Ishikawa (cell line): ENCODE measurements at regions not wholly inside any gene's neighbourhood (a gene's known extent, or its start where the extent isn't known, plus 50 kb on each side); places are given as distances from the start of the nearest gene placed in this dataset.

Experiments
- CREB1 ChIP-seq: IDR thresholded peaks from 2 replicates; pipeline ENCODE4 v1.6.1; 2012; ENCODE audit warnings: low read depth
- EGR1 ChIP-seq: IDR thresholded peaks from 2 replicates; pipeline ENCODE4 v1.6.1; 2012
- RAD21 ChIP-seq: IDR thresholded peaks from 2 replicates; pipeline ENCODE4 v1.6.1; 2012; ENCODE audit warnings: low read depth
- TAF1 ChIP-seq: IDR thresholded peaks from 2 replicates; pipeline ENCODE4 v1.6.1; 2012; ENCODE audit warnings: low read depth, mild to moderate bottlenecking
- ZBTB7A ChIP-seq: IDR thresholded peaks from 2 replicates; pipeline ENCODE4 v1.6.1; 2012; ENCODE audit warnings: low read depth
- TF ChIP-seq, protein P1 (sequence below): IDR thresholded peaks from 2 replicates; pipeline ENCODE4 v1.6.1; 2012
- TF ChIP-seq, protein P2 (sequence below): IDR thresholded peaks from 2 replicates; pipeline ENCODE4 v1.6.1; 2012

DNA sequence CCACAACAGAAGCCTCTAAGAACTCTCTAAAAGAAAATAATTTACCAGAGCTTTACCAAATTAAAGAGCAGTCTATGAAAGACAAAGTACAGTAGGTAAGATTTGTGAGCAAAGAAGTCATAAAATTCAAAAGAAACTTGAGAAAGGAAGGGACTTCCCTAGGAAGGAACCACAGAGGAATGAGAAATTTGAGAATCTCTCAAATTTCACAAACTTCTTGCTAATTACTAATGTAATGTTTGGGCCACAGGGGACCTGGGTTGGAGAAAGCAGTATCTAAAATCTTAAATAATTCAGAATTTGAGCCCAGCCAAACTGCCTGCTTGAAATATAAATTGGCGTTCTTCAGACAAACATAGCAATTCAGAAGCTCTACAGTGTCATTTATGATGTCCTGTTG lies 225.0 kb upstream of the PRR16 start:
- TF ChIP-seq, protein P1, sequence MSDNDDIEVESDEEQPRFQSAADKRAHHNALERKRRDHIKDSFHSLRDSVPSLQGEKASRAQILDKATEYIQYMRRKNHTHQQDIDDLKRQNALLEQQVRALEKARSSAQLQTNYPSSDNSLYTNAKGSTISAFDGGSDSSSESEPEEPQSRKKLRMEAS: no peak
- no peak for TF ChIP-seq ZBTB7A
- TF ChIP-seq, protein P2, sequence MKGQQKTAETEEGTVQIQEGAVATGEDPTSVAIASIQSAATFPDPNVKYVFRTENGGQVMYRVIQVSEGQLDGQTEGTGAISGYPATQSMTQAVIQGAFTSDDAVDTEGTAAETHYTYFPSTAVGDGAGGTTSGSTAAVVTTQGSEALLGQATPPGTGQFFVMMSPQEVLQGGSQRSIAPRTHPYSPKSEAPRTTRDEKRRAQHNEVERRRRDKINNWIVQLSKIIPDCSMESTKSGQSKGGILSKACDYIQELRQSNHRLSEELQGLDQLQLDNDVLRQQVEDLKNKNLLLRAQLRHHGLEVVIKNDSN: no peak
- no peak for TF ChIP-seq CREB1
- no peak for TF ChIP-seq TAF1
- TF ChIP-seq EGR1: no peak
- TF ChIP-seq RAD21: no peak
